ENCODE measurements at regions not wholly inside any gene's neighbourhood (a gene's known extent, or its start where the extent isn't known, plus 50 kb on each side); places are given as distances from the start of the nearest gene placed in this dataset.

GRCh38 chr4:73690051-73690738 is 50.2 kb upstream of the CXCL8 start:
- Histone ChIP-seq H3K4me3 (ENCODE audit: low read length) (no peak overlapping the region), H3K9me3 (ENCODE audit: control insufficient read depth in 2 of 3, low read length in 3 of 3) (no peaks in the 10 kb centered on the region), H3K27ac (ENCODE audit: low read depth, low read length) (no peak overlapping the region), H3K4me1 (ENCODE audit: control insufficient read depth in 2 of 2, insufficient read depth in 2 of 2, low read length in 2 of 2) (no peaks in the 10 kb centered on the region), H3K27me3 (ENCODE audit: control insufficient read depth in 2 of 2, insufficient read depth in 2 of 2, low read length in 2 of 2) (no peaks in the 10 kb centered on the region), H3K36me3 (ENCODE audit: control insufficient read depth in 2 of 3, insufficient read depth in 3 of 3, low read length in 3 of 3) (no peaks in the 10 kb centered on the region)
- H3K36me3 Mint-ChIP-seq: no peaks in the 10 kb centered on the region
- ChIA-PET POLR2A (no interaction called here), CTCF (no interaction called here)
- H3K27ac Mint-ChIP-seq: no peak overlapping the region
- intact Hi-C loops (cut with micrococcal nuclease): no loop called here
- ATAC-seq (no peak), DNase-seq (no peak)
- peaks cover 0 to 21% (median 3%) of the 10 kb centered on the region in 11 donors for H3K9me3 Mint-ChIP-seq
- peaks cover 0 to 14% (median 5%) of the 10 kb centered on the region in 5 donors for H3K27me3 Mint-ChIP-seq
- H3K4me1 Mint-ChIP-seq: no peaks in the 10 kb centered on the region
- no peak overlapping the region for H3K4me3 Mint-ChIP-seq
